ENCODE measurements at regions not wholly inside any gene's neighbourhood (a gene's known extent, or its start where the extent isn't known, plus 50 kb on each side); places are given as distances from the start of the nearest gene placed in this dataset.

GRCh38 chr14:101125719-101126651, 222.5 kb upstream of the RTL1 start:
- no peaks in the 10 kb centered on the region for H3K9me3 Mint-ChIP-seq
- H3K4me3 ChIP-seq, result no peak overlapping the region
- no peak overlapping the region for H3K27ac Mint-ChIP-seq
- no peaks in the 10 kb centered on the region for H3K79me2 ChIP-seq (replicated peaks; ENCODE audit: insufficient read depth)
- no peak overlapping the region for H3K4me3 Mint-ChIP-seq
- no peaks in the 10 kb centered on the region for H3K4me1 ChIP-seq (ENCODE audit: insufficient read depth)
- H3F3A ChIP-seq (replicated peaks; ENCODE audit: low read depth), result no peaks in the 10 kb centered on the region
- TF ChIP-seq EZH2phosphoT487 (IDR thresholded peaks at IDR 0.05; ENCODE audit: unreplicated experiment) (no peak), ZNF331 (CRISPR knock-in tag; IDR thresholded peaks at IDR 0.05; ENCODE audit: low read depth) (no peak), ZNF114 (CRISPR knock-in tag; IDR thresholded peaks at IDR 0.05) (no peak), ETS1 (IDR thresholded peaks at IDR 0.05) (no peak), CREB1 (CRISPR knock-in tag; IDR thresholded peaks at IDR 0.05; ENCODE audit: low read depth) (no peak), STAT1 (IDR thresholded peaks at IDR 0.05; ENCODE audit: unreplicated experiment) (no peak), NANOG (IDR thresholded peaks at IDR 0.05; ENCODE audit: borderline replicate concordance) (no peak), CTCF (conservative IDR thresholded peaks at IDR 0.05; ENCODE audit: low read depth in 2 of 2) (no peak), EZH2 (IDR thresholded peaks at IDR 0.05; ENCODE audit: low read depth, unreplicated experiment) (no peak), ZNF462 (CRISPR knock-in tag; IDR thresholded peaks at IDR 0.05) (no peak), JUNB (IDR thresholded peaks at IDR 0.05; ENCODE audit: unreplicated experiment) (no peak), REST (IDR thresholded peaks at IDR 0.05; ENCODE audit: unreplicated experiment) (no peak), POLR2AphosphoS5 (IDR thresholded peaks at IDR 0.05; ENCODE audit: low read depth) (no peak)
- H2AFZ ChIP-seq, result no peak overlapping the region
- ATAC-seq (no peak), DNase-seq (ENCODE audit: low spot score) (no peak)
- H3K36me3 Mint-ChIP-seq (ENCODE audit: low read depth), result no peaks in the 10 kb centered on the region
- no peak overlapping the region for H3K27ac ChIP-seq (ENCODE audit: low read depth)
- no peak overlapping the region for H3K4me2 ChIP-seq
- no peaks in the 10 kb centered on the region for H3K9me2 ChIP-seq (ENCODE audit: insufficient read depth)
- no peaks in the 10 kb centered on the region for H4K20me1 ChIP-seq (replicated peaks; ENCODE audit: insufficient read depth)
- no peaks in the 10 kb centered on the region for H3K36me3 ChIP-seq (ENCODE audit: insufficient read depth)
- H3K27me3 ChIP-seq (ENCODE audit: insufficient read depth), result no peaks in the 10 kb centered on the region
- peaks cover 8% of the 10 kb centered on the region for H3K27me3 Mint-ChIP-seq (ENCODE audit: insufficient read depth, low read depth, poor library complexity)
- peaks cover 5% of the 10 kb centered on the region; the same call in 1 of the 3 replicates for H3K4me1 Mint-ChIP-seq
